Heart left ventricle (tissue), 16 donors: ENCODE measurements at regions not wholly inside any gene's neighbourhood (a gene's known extent, or its start where the extent isn't known, plus 50 kb on each side); places are given as distances from the start of the nearest gene placed in this dataset.

ENCODE experiments used
- ATAC-seq, 4 donors: fragments of 200-7000 bp; cut with Tn5 transposase; one replicate each; pipeline ENCODE4 v1.9.1; 2020 to 2022; ENCODE audit warnings: moderate library complexity in 4 of 4, mild to moderate bottlenecking in 3 of 4, moderate number of reproducible peaks in 1 of 4
- DNase-seq, 5 donors: peaks; one replicate each; pipeline ENCODE4 v3.0.0-alpha.2; 2020
- H3K27ac ChIP-seq, 12 donors: fragments of 200-600 bp; sonication (generic) in 4 of 12; one replicate each; pipeline versions ENCODE4 v1.5.0 to v1.8.0; 2016 to 2022; ENCODE audit warnings: mild to moderate bottlenecking in 2 of 12
- H3K27me3 ChIP-seq, 9 donors: fragments of 200-600 bp; sonication (generic) in 2 of 9; one replicate each; pipeline versions ENCODE4 v1.5.1 to v1.8.0; 2016 to 2022; ENCODE audit warnings: mild to moderate bottlenecking in 3 of 9
- H3K36me3 ChIP-seq, 9 donors: fragments of 200-600 bp; sonication (generic) in 2 of 9; one replicate each; pipeline versions ENCODE4 v1.5.0 to v1.8.0; 2018 to 2022; ENCODE audit warnings: mild to moderate bottlenecking in 2 of 9
- H3K4me1 ChIP-seq, 12 donors: fragments of 200-600 bp; sonication (generic) in 4 of 12; one replicate each; pipeline versions ENCODE4 v1.5.0 to v1.8.0; 2016 to 2022; ENCODE audit warnings: mild to moderate bottlenecking in 3 of 12
- H3K4me3 ChIP-seq, 12 donors: fragments of 200-600 bp; sonication (generic) in 4 of 12; one replicate each; pipeline versions ENCODE4 v1.5.0 to v1.8.0; 2017 to 2022; ENCODE audit warnings: mild to moderate bottlenecking in 9 of 12, moderate library complexity in 4 of 12
- H3K9me3 ChIP-seq, 12 donors: fragments of 200-600 bp; sonication (generic) in 4 of 12; one replicate each; pipeline versions ENCODE4 v1.5.0 to v1.8.0; 2016 to 2022; ENCODE audit warnings: mild to moderate bottlenecking in 1 of 12
- CTCF ChIP-seq, 12 donors: fragments of 200-600 bp; sonication (generic) in 4 of 12; IDR thresholded peaks; one replicate each; pipeline versions ENCODE4 v1.5.0 to v1.8.0; 2018 to 2022; ENCODE audit warnings: antibody characterized with exemption in 12 of 12, mild to moderate bottlenecking in 5 of 12
- POLR2A ChIP-seq, 2 donors: fragments of 450-650 bp; IDR thresholded peaks; one replicate each; pipeline ENCODE4 v1.6.1; 2017; ENCODE audit warnings: antibody characterized with exemption in 2 of 2, mild to moderate bottlenecking in 2 of 2, moderate library complexity in 2 of 2
- WGBS, 4 donors: extraction: QIAGEN DNeasy Blood & Tissue Kit in 2 of 4; methylation state at CpG; one replicate each; pipeline versions ENCODE4 v1.1.5 to v1.1.7; 2013 to 2018; 5-methylcytosine and 5-hydroxymethylcytosine counted together
- intact Hi-C, 10 donors: fragments of 100-400 bp; cut with DNase I; formaldehyde crosslinking; loops; one replicate each; pipeline versions ENCODE4 v1.11.1 to v1.14.2; 2022
- donor health status: ischemic (EF 13 %, LVEDD 7.1; RV severe dilation, severe dysfunction).
- donor health status: healthy with polysubstance abuse.
- donor health status: DM: no; HTN: yes; CAD: no.
- donor health status: DM: no; HTN: no; CAD: no.
- donor health status: ischemic (EF 25% LVEDD 6.9; RV normal size, moderate dysfunction).
- donor health status: ischemic (EF 25% LVEDD 5.7; RV mildly dilated, moderate dysfunction).
- donor health status: healthy.
- donor health status: DM: yes; HTN: yes; CAD: no.
- donor health status: ischemic (EF 35%, LVEDD 5.7; RV mildly dilated, moderate dysfunction).
- donor health status: nonischemic (EF 11% LVEDD 7.7; RV severe dilation, severe dysfunction).
- donor health status: DM: yes; HTN: yes; CAD: no.
- donor health status: PGD.
- donor health status: ischemic (EF 29% LVEDD 5.4; RV normal size, mild dysfunction).
- donor health status: nonischemic (EF 23%, LVEDD 6.1; RV moderate dilation, normal function).

- DNase-seq (no peak), ATAC-seq (no peak)
- intact Hi-C loops, result no loop called here
These were observed 447.4 kb downstream of the C6orf118 start for GRCh38 chr6:164861967-164862366.

GRCh38 chr6:164859816-164860215 lies 449.6 kb downstream of the C6orf118 start:
- TF ChIP-seq CTCF (IDR thresholded peaks at IDR 0.05), result no peak
- TF ChIP-seq POLR2A (IDR thresholded peaks at IDR 0.05), result no peak
- no peaks in the 10 kb centered on the region for H3K27me3 ChIP-seq
- DNase-seq (no peak), ATAC-seq (peak in 1 of 4 donors; percentile 60)
- no peaks in the 10 kb centered on the region for H3K9me3 ChIP-seq
- intact Hi-C loops, result no loop called here
- H3K27ac ChIP-seq, result no peak overlapping the region
- no peaks in the 10 kb centered on the region for H3K4me1 ChIP-seq
- H3K4me3 ChIP-seq, result no peak overlapping the region
- H3K36me3 ChIP-seq, result no peaks in the 10 kb centered on the region
- WGBS, 4 donors, result 60 to 70% (median 68%) methylated on average over 6 of the region's 6 CpGs

More at GRCh38 chr6:164861967-164862366, 447.4 kb downstream of the C6orf118 start:
- Histone ChIP-seq H3K36me3 (no peaks in the 10 kb centered on the region), H3K27me3 (no peaks in the 10 kb centered on the region), H3K9me3 (peaks cover 0 to 6% (median 0%) of the 10 kb centered on the region in 12 donors), H3K4me3 (no peak overlapping the region), H3K27ac (no peak overlapping the region), H3K4me1 (no peaks in the 10 kb centered on the region)
- TF ChIP-seq POLR2A (IDR thresholded peaks at IDR 0.05) (no peak), CTCF (IDR thresholded peaks at IDR 0.05) (no peak)
- WGBS, 4 donors, result 68 to 75% (median 70%) methylated on average over 4 of the region's 4 CpGs

GRCh38 chr6:164856138-164856537 lies 453.3 kb downstream of the C6orf118 start:
- H3K9me3 ChIP-seq, result no peaks in the 10 kb centered on the region
- no peaks in the 10 kb centered on the region for H3K36me3 ChIP-seq
- DNase-seq (no peak), ATAC-seq (no peak)
- H3K4me3 ChIP-seq, result no peak overlapping the region
- 75 to 81% (median 80%) methylated on average over 8 of the region's 8 CpGs for WGBS, 4 donors
- no peak for TF ChIP-seq CTCF (IDR thresholded peaks at IDR 0.05)
- TF ChIP-seq POLR2A (IDR thresholded peaks at IDR 0.05), result no peak
- H3K27ac ChIP-seq, result no peak overlapping the region
- no peaks in the 10 kb centered on the region for H3K4me1 ChIP-seq
- intact Hi-C loops, result no loop called here
- no peaks in the 10 kb centered on the region for H3K27me3 ChIP-seq

GRCh38 chr6:164855281-164855680 lies 454.1 kb downstream of the C6orf118 start:
- DNase-seq (no peak), ATAC-seq (no peak)
- H3K36me3 ChIP-seq, result no peaks in the 10 kb centered on the region
- H3K27me3 ChIP-seq, result no peaks in the 10 kb centered on the region
- TF ChIP-seq POLR2A (IDR thresholded peaks at IDR 0.05) (no peak), CTCF (IDR thresholded peaks at IDR 0.05) (no peak)
- H3K4me3 ChIP-seq, result no peak overlapping the region
- intact Hi-C loops, result no loop called here
- H3K4me1 ChIP-seq, result no peaks in the 10 kb centered on the region
- no peaks in the 10 kb centered on the region for H3K9me3 ChIP-seq
- H3K27ac ChIP-seq, result no peak overlapping the region
- WGBS, 4 donors, result 94 to 99% (median 97%) methylated on average over 1 of the region's 1 CpG
